ENCODE measurements at regions not wholly inside any gene's neighbourhood (a gene's known extent, or its start where the extent isn't known, plus 50 kb on each side); places are given as distances from the start of the nearest gene placed in this dataset.

GRCh38 chr6:167767715-167768107 lies 59.0 kb upstream of the AFDN start:
- Histone ChIP-seq H3K9me3 (ENCODE audit: control insufficient read depth, insufficient read depth, low read depth, low read length) (no peaks in the 10 kb centered on the region), H3K4me1 (ENCODE audit: control insufficient read depth, extremely low read depth, insufficient read depth, low read length) (no peaks in the 10 kb centered on the region), H4K20me1 (ENCODE audit: control insufficient read depth, extremely low read depth, insufficient read depth, low read length) (no peaks in the 10 kb centered on the region), H3K4me2 (ENCODE audit: extremely low read depth, insufficient read depth, low read length) (no peak overlapping the region), H3K27ac (ENCODE audit: insufficient read depth, low read length) (no peak overlapping the region), H3K27me3 (ENCODE audit: control insufficient read depth, insufficient read depth, low read length) (no peaks in the 10 kb centered on the region), H2AFZ (ENCODE audit: low read length) (no peak overlapping the region), H3K4me3 (replicated peaks in 1 of 4; ENCODE audit: control extremely low read depth in 1 of 4, insufficient read depth in 1 of 4, low read depth in 3 of 4, low read length in 4 of 4) (no peak overlapping the region), H3K9ac (ENCODE audit: insufficient read depth, low read length) (no peak overlapping the region), H3K36me3 (ENCODE audit: control insufficient read depth, insufficient read depth, low read length) (no peaks in the 10 kb centered on the region), H3K79me2 (ENCODE audit: control insufficient read depth, insufficient read depth, low read length) (no peaks in the 10 kb centered on the region)
- TF ChIP-seq EZH2 (IDR thresholded peaks at IDR 0.05; ENCODE audit: low read length, missing control alignments), result no peak
- TF ChIP-seq, protein P1, sequence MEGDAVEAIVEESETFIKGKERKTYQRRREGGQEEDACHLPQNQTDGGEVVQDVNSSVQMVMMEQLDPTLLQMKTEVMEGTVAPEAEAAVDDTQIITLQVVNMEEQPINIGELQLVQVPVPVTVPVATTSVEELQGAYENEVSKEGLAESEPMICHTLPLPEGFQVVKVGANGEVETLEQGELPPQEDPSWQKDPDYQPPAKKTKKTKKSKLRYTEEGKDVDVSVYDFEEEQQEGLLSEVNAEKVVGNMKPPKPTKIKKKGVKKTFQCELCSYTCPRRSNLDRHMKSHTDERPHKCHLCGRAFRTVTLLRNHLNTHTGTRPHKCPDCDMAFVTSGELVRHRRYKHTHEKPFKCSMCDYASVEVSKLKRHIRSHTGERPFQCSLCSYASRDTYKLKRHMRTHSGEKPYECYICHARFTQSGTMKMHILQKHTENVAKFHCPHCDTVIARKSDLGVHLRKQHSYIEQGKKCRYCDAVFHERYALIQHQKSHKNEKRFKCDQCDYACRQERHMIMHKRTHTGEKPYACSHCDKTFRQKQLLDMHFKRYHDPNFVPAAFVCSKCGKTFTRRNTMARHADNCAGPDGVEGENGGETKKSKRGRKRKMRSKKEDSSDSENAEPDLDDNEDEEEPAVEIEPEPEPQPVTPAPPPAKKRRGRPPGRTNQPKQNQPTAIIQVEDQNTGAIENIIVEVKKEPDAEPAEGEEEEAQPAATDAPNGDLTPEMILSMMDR (conservative IDR thresholded peaks at IDR 0.05 in 1 of 2, IDR thresholded peaks at IDR 0.05 in 1 of 2; ENCODE audit: low read depth in 1 of 2, low read length in 2 of 2), result no peak
- no peak for DNase-seq (ENCODE audit: low read depth in 2 of 2)

DNA sequence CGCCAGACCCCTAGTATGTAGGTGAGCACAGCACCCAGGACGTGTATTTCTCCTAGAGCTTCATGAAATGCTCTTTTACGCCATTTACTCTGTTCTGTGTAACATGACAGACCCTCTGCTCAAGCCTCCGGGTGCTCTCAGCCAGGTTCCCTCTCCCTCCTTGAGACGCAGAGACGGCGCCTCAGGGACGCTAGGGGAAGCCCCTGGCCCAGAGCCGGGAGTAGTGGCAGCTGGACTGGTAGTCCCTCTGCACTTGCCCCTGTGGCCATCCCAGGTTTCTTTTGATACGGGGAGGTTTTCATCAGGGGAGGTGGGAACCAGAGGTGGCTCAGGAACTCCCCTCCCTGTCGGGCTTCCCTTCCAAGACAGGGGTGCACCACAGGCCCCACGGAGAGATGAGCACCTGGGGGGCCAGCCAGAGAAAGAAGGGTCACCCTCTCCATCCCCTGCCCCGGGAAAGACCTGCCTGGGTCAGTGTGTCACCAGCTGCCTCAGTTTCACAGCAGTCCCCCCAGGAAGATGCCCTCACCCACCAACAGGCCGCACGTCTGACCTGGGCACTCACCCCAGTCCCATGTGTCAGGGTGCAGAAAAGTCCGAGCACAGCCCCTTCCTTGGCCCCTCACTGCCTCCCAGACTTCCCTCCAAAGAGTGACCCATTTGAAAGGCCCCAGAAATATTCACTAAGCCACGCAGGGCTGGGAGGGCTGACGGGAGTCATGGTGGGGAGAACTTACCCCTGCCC lies 58.1 kb upstream of the AFDN start:
- DNase-seq (ENCODE audit: low read depth in 2 of 2), result no peak
- Histone ChIP-seq H4K20me1 (ENCODE audit: control insufficient read depth, extremely low read depth, insufficient read depth, low read length) (no peaks in the 10 kb centered on the region), H2AFZ (ENCODE audit: low read length) (no peak overlapping the region), H3K4me3 (replicated peaks in 1 of 4; ENCODE audit: control extremely low read depth in 1 of 4, insufficient read depth in 1 of 4, low read depth in 3 of 4, low read length in 4 of 4) (no peak overlapping the region), H3K27me3 (ENCODE audit: control insufficient read depth, insufficient read depth, low read length) (no peaks in the 10 kb centered on the region), H3K4me2 (ENCODE audit: extremely low read depth, insufficient read depth, low read length) (no peak overlapping the region), H3K9me3 (ENCODE audit: control insufficient read depth, insufficient read depth, low read depth, low read length) (no peaks in the 10 kb centered on the region), H3K9ac (ENCODE audit: insufficient read depth, low read length) (no peak overlapping the region), H3K27ac (ENCODE audit: insufficient read depth, low read length) (no peak overlapping the region), H3K79me2 (ENCODE audit: control insufficient read depth, insufficient read depth, low read length) (no peaks in the 10 kb centered on the region), H3K36me3 (ENCODE audit: control insufficient read depth, insufficient read depth, low read length) (no peaks in the 10 kb centered on the region), H3K4me1 (ENCODE audit: control insufficient read depth, extremely low read depth, insufficient read depth, low read length) (no peaks in the 10 kb centered on the region)
- TF ChIP-seq EZH2 (IDR thresholded peaks at IDR 0.05; ENCODE audit: low read length, missing control alignments), result no peak
- TF ChIP-seq, protein P1 (conservative IDR thresholded peaks at IDR 0.05 in 1 of 2, IDR thresholded peaks at IDR 0.05 in 1 of 2; ENCODE audit: low read depth in 1 of 2, low read length in 2 of 2), result no peak

DNA sequence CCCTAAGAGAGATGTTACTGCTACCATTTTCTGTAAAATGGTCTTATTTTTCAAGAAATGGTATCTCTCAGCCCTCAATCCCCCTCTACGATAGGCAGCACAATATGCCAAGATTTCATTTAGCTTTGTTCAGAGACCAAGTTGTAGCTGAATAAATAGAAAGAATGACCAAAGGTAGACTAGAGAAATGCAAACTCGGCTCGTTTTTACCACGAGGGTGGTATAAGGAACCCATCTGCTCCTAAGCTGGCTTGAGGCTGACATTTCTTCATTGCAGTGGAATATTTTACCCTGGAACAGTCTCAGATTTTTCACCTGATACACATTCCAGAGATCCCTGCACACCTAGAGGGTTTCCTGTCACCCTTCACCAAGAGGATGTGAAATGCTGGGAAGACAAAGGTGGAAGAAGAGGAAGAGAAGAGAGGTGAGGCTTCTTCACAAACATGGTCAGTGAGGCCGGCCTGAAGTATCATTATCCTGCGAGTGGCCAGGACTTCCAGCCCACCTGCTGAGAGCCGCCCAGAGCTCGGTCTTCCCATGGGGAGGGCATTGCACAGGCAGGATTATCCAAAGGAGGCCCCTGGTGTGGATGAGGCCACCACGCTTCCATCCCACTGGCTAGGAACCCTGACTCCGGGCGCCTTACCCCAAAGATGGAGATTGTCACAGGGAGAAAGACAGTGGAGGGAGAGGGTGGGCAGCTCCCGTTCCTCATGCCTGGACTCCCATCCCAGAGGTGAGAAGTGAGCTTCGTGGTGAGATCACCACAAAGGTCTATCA lies 57.1 kb upstream of the AFDN start:
- no peak overlapping the region for H3K4me3 ChIP-seq (replicated peaks in 1 of 4; ENCODE audit: control extremely low read depth in 1 of 4, insufficient read depth in 1 of 4, low read depth in 3 of 4, low read length in 4 of 4)
- H2AFZ ChIP-seq (ENCODE audit: low read length), result no peak overlapping the region
- no peak overlapping the region for H3K4me2 ChIP-seq (ENCODE audit: extremely low read depth, insufficient read depth, low read length)
- no peak overlapping the region for H3K9ac ChIP-seq (ENCODE audit: insufficient read depth, low read length)
- no peak for DNase-seq (ENCODE audit: low read depth in 2 of 2)
- H3K4me1 ChIP-seq (ENCODE audit: control insufficient read depth, extremely low read depth, insufficient read depth, low read length), result no peaks in the 10 kb centered on the region
- no peaks in the 10 kb centered on the region for H3K79me2 ChIP-seq (ENCODE audit: control insufficient read depth, insufficient read depth, low read length)
- no peaks in the 10 kb centered on the region for H3K9me3 ChIP-seq (ENCODE audit: control insufficient read depth, insufficient read depth, low read depth, low read length)
- no peaks in the 10 kb centered on the region for H4K20me1 ChIP-seq (ENCODE audit: control insufficient read depth, extremely low read depth, insufficient read depth, low read length)
- H3K36me3 ChIP-seq (ENCODE audit: control insufficient read depth, insufficient read depth, low read length), result no peaks in the 10 kb centered on the region
- H3K27ac ChIP-seq (ENCODE audit: insufficient read depth, low read length), result no peak overlapping the region
- no peak for TF ChIP-seq EZH2 (IDR thresholded peaks at IDR 0.05; ENCODE audit: low read length, missing control alignments)
- TF ChIP-seq, protein P1 (conservative IDR thresholded peaks at IDR 0.05 in 1 of 2, IDR thresholded peaks at IDR 0.05 in 1 of 2; ENCODE audit: low read depth in 1 of 2, low read length in 2 of 2), result no peak
- H3K27me3 ChIP-seq (ENCODE audit: control insufficient read depth, insufficient read depth, low read length), result no peaks in the 10 kb centered on the region

Measured in fibroblast of lung (primary cell).